ENCODE measurements at regions not wholly inside any gene's neighbourhood (a gene's known extent, or its start where the extent isn't known, plus 50 kb on each side); places are given as distances from the start of the nearest gene placed in this dataset.

GRCh38 chr17:34847938-34848337 lies 113.3 kb downstream of the CCT6B start:
- Histone ChIP-seq H3K36me3 (replicated peaks in 1 of 2) (no peaks in the 10 kb centered on the region), H3K9me3 (replicated peaks in 1 of 3) (no peaks in the 10 kb centered on the region), H3K27me3 (no peaks in the 10 kb centered on the region), H3K4me1 (replicated peaks in 1 of 2) (no peaks in the 10 kb centered on the region), H3K4me3 (no peak overlapping the region), H3K27ac (no peak overlapping the region)
- intact Hi-C loops (cut with DNase I): no loop called here
- 51 to 65% (median 62%) methylated on average over 3 of the region's 3 CpGs for WGBS, 4 donors
- no peak for DNase-seq
- TF ChIP-seq POLR2A (IDR thresholded peaks at IDR 0.05) (no peak), CTCF (IDR thresholded peaks at IDR 0.05) (no peak)

GRCh38 chr17:34845296-34845695 lies 116.0 kb downstream of the CCT6B start:
- Histone ChIP-seq H3K27me3 (no peaks in the 10 kb centered on the region), H3K36me3 (replicated peaks in 1 of 2) (no peaks in the 10 kb centered on the region), H3K4me3 (no peak overlapping the region), H3K9me3 (replicated peaks in 1 of 3) (no peaks in the 10 kb centered on the region), H3K27ac (no peak overlapping the region), H3K4me1 (replicated peaks in 1 of 2) (no peaks in the 10 kb centered on the region)
- DNase-seq: no peak
- intact Hi-C loops (cut with DNase I): no loop called here
- WGBS, 4 donors: 63 to 72% (median 69%) methylated on average over 3 of the region's 3 CpGs
- TF ChIP-seq POLR2A (IDR thresholded peaks at IDR 0.05): no peak
- TF ChIP-seq CTCF (IDR thresholded peaks at IDR 0.05): no peak

GRCh38 chr17:34843682-34844081 lies 117.6 kb downstream of the CCT6B start:
- intact Hi-C loops (cut with DNase I): no loop called here
- Histone ChIP-seq H3K27me3 (no peaks in the 10 kb centered on the region), H3K4me3 (no peak overlapping the region), H3K36me3 (replicated peaks in 1 of 2) (no peaks in the 10 kb centered on the region), H3K9me3 (replicated peaks in 1 of 3) (no peaks in the 10 kb centered on the region), H3K4me1 (replicated peaks in 1 of 2) (no peaks in the 10 kb centered on the region), H3K27ac (no peak overlapping the region)
- TF ChIP-seq CTCF (IDR thresholded peaks at IDR 0.05) (no peak), POLR2A (IDR thresholded peaks at IDR 0.05) (no peak)
- 75 to 91% (median 84%) methylated on average over 3 of the region's 3 CpGs for WGBS, 4 donors
- DNase-seq: no peak

GRCh38 chr17:34842235-34842634 lies 119.0 kb downstream of the CCT6B start:
- H3K9me3 ChIP-seq (replicated peaks in 1 of 3): no peaks in the 10 kb centered on the region
- TF ChIP-seq CTCF (IDR thresholded peaks at IDR 0.05): no peak
- no peak for TF ChIP-seq POLR2A (IDR thresholded peaks at IDR 0.05)
- DNase-seq: no peak
- no peaks in the 10 kb centered on the region for H3K4me1 ChIP-seq (replicated peaks in 1 of 2)
- 89 to 99% (median 96%) methylated on average over 5 of the region's 5 CpGs for WGBS, 4 donors
- no peak overlapping the region for H3K27ac ChIP-seq
- no peaks in the 10 kb centered on the region for H3K27me3 ChIP-seq
- no peaks in the 10 kb centered on the region for H3K36me3 ChIP-seq (replicated peaks in 1 of 2)
- intact Hi-C loops (cut with DNase I): no loop called here
- no peak overlapping the region for H3K4me3 ChIP-seq
